IMR-90 (cell line): ENCODE measurements at regions not wholly inside any gene's neighbourhood (a gene's known extent, or its start where the extent isn't known, plus 50 kb on each side); places are given as distances from the start of the nearest gene placed in this dataset.

Experiments
- ATAC-seq: fragments of 200-7000 bp; cut with Tn5 transposase; 2 replicates; pipeline ENCODE4 v1.9.1; 2020; ENCODE audit warnings: low read depth, mild to moderate bottlenecking, moderate library complexity
- BruUV-seq: library from RNA; stranded (reverse); fragments of 400-500 nt; replicated peaks from 2 replicates; lab custom pipeline; 2021; lab: Mats Ljungman, UMichigan
- CTCF ChIA-PET: fragments of 300-600 bp; formaldehyde crosslinking; extraction: SDS; loops from one replicate; lab custom pipeline; 2021; ENCODE audit warnings: antibody characterized with exemption; lab: Yijun Ruan, JAX
- POLR2A ChIA-PET: fragments of 300-600 bp; sonication (Branson Sonifier 250); formaldehyde crosslinking; loops from one replicate; lab custom pipeline; 2022; ENCODE audit warnings: antibody characterized with exemption; ENCODE audit not compliant: unreplicated experiment; lab: Charles Lee
- DNase-seq: peaks from one replicate; pipeline ENCODE4 v3.0.0; 2013
- H2AFZ ChIP-seq: replicated peaks from 2 replicates; pipeline ENCODE3; 2013; ENCODE audit warnings: low read length, mild to moderate bottlenecking; ENCODE audit not compliant: poor library complexity
- H2AK5ac ChIP-seq: 2 replicates; pipeline ENCODE4 v1.6.1; 2013; ENCODE audit warnings: low read depth, low read length, inconsistent platforms
- H2AK9ac ChIP-seq: replicated peaks from 2 replicates; pipeline ENCODE3; 2013; ENCODE audit warnings: mild to moderate bottlenecking, low read depth, low read length, moderate library complexity; ENCODE audit not compliant: poor library complexity
- H2BK120ac ChIP-seq: 2 replicates; pipeline ENCODE4 v1.6.1; 2013; ENCODE audit warnings: low read depth, low read length, inconsistent platforms
- H2BK15ac ChIP-seq: 3 replicates; pipeline ENCODE4 v1.6.1; 2013; ENCODE audit warnings: low read depth, low read length, inconsistent platforms
- H2BK20ac ChIP-seq: 2 replicates; pipeline ENCODE4 v1.6.1; 2013; ENCODE audit warnings: low read depth, mild to moderate bottlenecking, inconsistent platforms, low read length, moderate library complexity
- H2BK5ac ChIP-seq: 2 replicates; pipeline ENCODE4 v1.6.1; 2013; ENCODE audit warnings: mild to moderate bottlenecking, low read depth, low read length, inconsistent platforms; ENCODE audit not compliant: poor library complexity, severe bottlenecking
- H3K14ac ChIP-seq: replicated peaks from 2 replicates; pipeline ENCODE4 v1.6.1; 2013; ENCODE audit warnings: low read depth, low read length, inconsistent platforms
- H3K18ac ChIP-seq: 2 replicates; pipeline ENCODE4 v1.6.1; 2013; ENCODE audit warnings: low read depth, low read length, control low read depth
- H3K23ac ChIP-seq: 2 replicates; pipeline ENCODE4 v1.6.1; 2013; ENCODE audit warnings: low read depth, low read length, inconsistent platforms
- H3K27ac ChIP-seq: 2 replicates; pipeline ENCODE4 v1.5.1; 2013; ENCODE audit warnings: mild to moderate bottlenecking, control low read depth, low read length; ENCODE audit not compliant: insufficient read depth
- H3K27me3 ChIP-seq: 2 replicates; pipeline ENCODE4 v1.6.1; 2013; ENCODE audit warnings: low read length; ENCODE audit not compliant: control insufficient read depth, insufficient read depth
- H3K36me3 ChIP-seq: 2 replicates; pipeline ENCODE4 v1.6.1; 2013; ENCODE audit warnings: low read length, mixed read lengths; ENCODE audit not compliant: control insufficient read depth, insufficient read depth
- H3K4ac ChIP-seq: 2 replicates; pipeline ENCODE4 v1.6.1; 2013; ENCODE audit warnings: low read depth, low read length, inconsistent platforms
- H3K4me1 ChIP-seq: 2 replicates; pipeline ENCODE4 v1.6.1; 2013; ENCODE audit warnings: low read length, mixed read lengths; ENCODE audit not compliant: control insufficient read depth, insufficient read depth
- H3K4me2 ChIP-seq: 2 replicates; pipeline ENCODE4 v1.6.1; 2013; ENCODE audit warnings: low read depth, mild to moderate bottlenecking, control low read depth, low read length, moderate library complexity
- H3K4me3 ChIP-seq: 2 replicates; pipeline ENCODE4 v1.5.1; 2013; ENCODE audit warnings: low read depth, mild to moderate bottlenecking, control low read depth, low read length, moderate library complexity; ENCODE audit not compliant: insufficient read depth
- H3K56ac ChIP-seq: 2 replicates; pipeline ENCODE4 v1.6.1; 2013; ENCODE audit warnings: low read length, inconsistent platforms; ENCODE audit not compliant: insufficient read depth; ENCODE audit errors: extremely low read depth
- H3K79me1 ChIP-seq, 2 experiments: 2 replicates each; pipeline ENCODE4 v1.6.1; 2013; ENCODE audit warnings: low read length in 2 of 2, inconsistent platforms in 1 of 2, low read depth in 1 of 2
- H3K9ac ChIP-seq: 2 replicates; pipeline ENCODE4 v1.6.1; 2013; ENCODE audit warnings: low read depth, low read length, control low read depth
- H3K9me1 ChIP-seq: 2 replicates; pipeline ENCODE4 v1.6.1; 2013; ENCODE audit warnings: low read length, inconsistent platforms; ENCODE audit not compliant: insufficient read depth
- H3K9me3 ChIP-seq: 2 replicates; pipeline ENCODE4 v1.6.1; 2013; ENCODE audit warnings: low read length; ENCODE audit not compliant: control insufficient read depth, insufficient read depth
- H4K20me1 ChIP-seq: 2 replicates; pipeline ENCODE4 v1.6.1; 2013; ENCODE audit warnings: low read length, inconsistent platforms; ENCODE audit not compliant: insufficient read depth
- H4K5ac ChIP-seq: 2 replicates; pipeline ENCODE4 v1.6.1; 2013; ENCODE audit warnings: mild to moderate bottlenecking, low read depth, low read length, control low read depth
- H4K8ac ChIP-seq, 2 experiments: 2 replicates each; pipeline ENCODE4 v1.6.1; 2013; ENCODE audit warnings: low read depth in 2 of 2, low read length in 2 of 2, control low read depth in 1 of 2, inconsistent platforms in 1 of 2
- H4K91ac ChIP-seq: 2 replicates; pipeline ENCODE4 v1.6.1; 2013; ENCODE audit warnings: low read depth, low read length, inconsistent platforms; ENCODE audit not compliant: insufficient read depth
- BHLHE40 ChIP-seq: fragments of 150-350 bp; IDR thresholded peaks from 2 replicates; pipeline ENCODE4 v1.6.1; 2016; ENCODE audit warnings: mild to moderate bottlenecking, low read depth, low read length
- CEBPB ChIP-seq: IDR thresholded peaks from 2 replicates; pipeline ENCODE4 v1.6.1; 2012; ENCODE audit warnings: low read depth, low read length, improper control_type of control experiment
- CHD1 ChIP-seq: IDR thresholded peaks from 2 replicates; pipeline ENCODE4 v1.6.1; 2012; ENCODE audit warnings: low read depth, low read length, improper control_type of control experiment
- FOS ChIP-seq: fragments of 150-350 bp; IDR thresholded peaks from 2 replicates; pipeline ENCODE4 v1.6.1; 2016; ENCODE audit warnings: low read depth, low read length
- MAFK ChIP-seq: IDR thresholded peaks from 2 replicates; pipeline ENCODE4 v1.6.1; 2012; ENCODE audit warnings: low read depth, low read length, improper control_type of control experiment
- MAZ ChIP-seq: IDR thresholded peaks from 2 replicates; pipeline ENCODE4 v1.6.1; 2012; ENCODE audit warnings: low read depth, mild to moderate bottlenecking, low read length, improper control_type of control experiment, moderate library complexity, borderline replicate concordance
- MXI1 ChIP-seq: IDR thresholded peaks from 2 replicates; pipeline ENCODE4 v1.6.1; 2012; ENCODE audit warnings: low read depth, mild to moderate bottlenecking, low read length, moderate library complexity, borderline replicate concordance
- NFE2L2 ChIP-seq: fragments of 150-350 bp; IDR thresholded peaks from 2 replicates; pipeline ENCODE4 v1.6.1; 2016; ENCODE audit warnings: low read depth, mild to moderate bottlenecking, low read length
- POLR2A ChIP-seq: IDR thresholded peaks from 2 replicates; pipeline ENCODE4 v1.6.1; 2012; ENCODE audit warnings: mild to moderate bottlenecking, low read depth, low read length
- RAD21 ChIP-seq: IDR thresholded peaks from 2 replicates; pipeline ENCODE4 v1.6.1; 2012; ENCODE audit warnings: low read length, improper control_type of control experiment
- RCOR1 ChIP-seq: IDR thresholded peaks from 2 replicates; pipeline ENCODE4 v1.6.1; 2012; ENCODE audit warnings: mild to moderate bottlenecking, low read length, improper control_type of control experiment; ENCODE audit not compliant: insufficient replicate concordance
- RFX5 ChIP-seq: IDR thresholded peaks from 2 replicates; pipeline ENCODE4 v1.8.0; 2012; ENCODE audit warnings: low read depth, mild to moderate bottlenecking, low read length, moderate library complexity
- SMC3 ChIP-seq: fragments of 150-350 bp; IDR thresholded peaks from 2 replicates; pipeline ENCODE4 v1.6.1; 2016; ENCODE audit warnings: low read depth, mild to moderate bottlenecking, antibody characterized with exemption, low read length, moderate library complexity
- WGBS, 2 experiments: methylation state at CpG; one replicate each; pipeline versions ENCODE4 v1.1.5 to v1.1.7; 2013; ENCODE audit warnings: missing lambda C conversion rate in 2 of 2; ENCODE audit not compliant: insufficient read length in 1 of 2; ENCODE audit errors: extremely low coverage in 2 of 2; 5-methylcytosine and 5-hydroxymethylcytosine counted together
- dilution Hi-C: fragments of 300-500 bp; cut with HindIII; formaldehyde crosslinking; loops from one replicate; pipeline ENCODE4 v1.14.3; 2018; ENCODE audit warnings: low sequenced_read_pairs; ENCODE audit not compliant: unreplicated experiment
- in situ Hi-C: fragments of 300-500 bp; cut with MboI; formaldehyde crosslinking; loops from 3 replicates; pipeline ENCODE4 v1.14.3; 2019; ENCODE audit warnings: low sequenced_read_pairs, inconsistent platforms, mixed read lengths
- intact Hi-C: fragments of 100-400 bp; cut with micrococcal nuclease; formaldehyde crosslinking; loops from 2 replicates; pipeline ENCODE4 v1.10.0; 2022
- TF ChIP-seq, protein P1 (sequence below): fragments of 150-350 bp; IDR thresholded peaks from 2 replicates; pipeline ENCODE4 v1.6.1; 2017; ENCODE audit warnings: mild to moderate bottlenecking, antibody characterized with exemption, low read length, low read depth
- TF ChIP-seq, protein P2 (sequence below): fragments of 150-350 bp; IDR thresholded peaks from 2 replicates; pipeline ENCODE4 v1.6.1; 2016; ENCODE audit warnings: low read depth, mild to moderate bottlenecking, low read length, moderate library complexity, borderline replicate concordance
- TF ChIP-seq, protein P3 (sequence below): conservative IDR thresholded peaks from 2 replicates; pipeline ENCODE4 v1.5.1; 2012; ENCODE audit warnings: mild to moderate bottlenecking, low read depth, low read length, improper control_type of control experiment

DNA sequence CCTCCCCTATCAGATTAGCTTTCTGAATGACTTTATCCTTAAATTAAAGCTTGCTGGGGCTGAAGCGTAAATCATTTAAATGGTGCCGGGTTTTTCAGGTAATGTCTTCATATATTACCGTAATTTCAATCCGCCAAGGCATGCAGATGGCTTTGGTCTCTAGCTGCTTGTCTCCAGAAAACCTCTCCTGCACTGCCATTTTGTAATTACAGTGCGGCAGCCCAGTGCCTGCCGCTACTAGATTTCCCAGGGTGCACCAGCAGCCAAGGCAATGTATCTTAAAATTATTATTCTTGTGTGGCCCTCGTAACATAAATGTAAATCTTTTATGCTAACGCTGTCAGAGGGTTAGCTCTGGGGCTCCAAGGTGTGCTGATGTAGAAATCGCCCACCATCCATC lies 208.5 kb downstream of the TMEM114 start:
- no peaks in the 10 kb centered on the region for H3K36me3 ChIP-seq
- no peaks in the 10 kb centered on the region for H4K20me1 ChIP-seq
- intact Hi-C loops (no loop called here), in situ Hi-C loops (no loop called here), dilution Hi-C loops (no loop called here)
- no peak overlapping the region for H3K4me2 ChIP-seq
- H2AK5ac ChIP-seq: no peak overlapping the region
- H2BK15ac ChIP-seq: no peak overlapping the region
- H3K4ac ChIP-seq: no peak overlapping the region
- no peak overlapping the region for H3K23ac ChIP-seq
- no peak overlapping the region for H3K4me3 ChIP-seq
- H3K56ac ChIP-seq: no peak overlapping the region
- no peak overlapping the region for H2BK20ac ChIP-seq
- no peaks in the 10 kb centered on the region for H3K79me1 ChIP-seq
- no peak overlapping the region for H4K8ac ChIP-seq
- H4K91ac ChIP-seq: no peak overlapping the region
- no peak overlapping the region for H2BK5ac ChIP-seq
- H4K5ac ChIP-seq: no peak overlapping the region
- DNase-seq (no peak), ATAC-seq (no peak)
- H3K9ac ChIP-seq: no peak overlapping the region
- H3K9me3 ChIP-seq: peaks cover 17% of the 10 kb centered on the region
- TF ChIP-seq, protein P1, sequence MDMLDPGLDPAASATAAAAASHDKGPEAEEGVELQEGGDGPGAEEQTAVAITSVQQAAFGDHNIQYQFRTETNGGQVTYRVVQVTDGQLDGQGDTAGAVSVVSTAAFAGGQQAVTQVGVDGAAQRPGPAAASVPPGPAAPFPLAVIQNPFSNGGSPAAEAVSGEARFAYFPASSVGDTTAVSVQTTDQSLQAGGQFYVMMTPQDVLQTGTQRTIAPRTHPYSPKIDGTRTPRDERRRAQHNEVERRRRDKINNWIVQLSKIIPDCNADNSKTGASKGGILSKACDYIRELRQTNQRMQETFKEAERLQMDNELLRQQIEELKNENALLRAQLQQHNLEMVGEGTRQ: no peak
- no peak for TF ChIP-seq BHLHE40
- no peak for TF ChIP-seq CEBPB
- TF ChIP-seq FOS: no peak
- TF ChIP-seq, protein P2, sequence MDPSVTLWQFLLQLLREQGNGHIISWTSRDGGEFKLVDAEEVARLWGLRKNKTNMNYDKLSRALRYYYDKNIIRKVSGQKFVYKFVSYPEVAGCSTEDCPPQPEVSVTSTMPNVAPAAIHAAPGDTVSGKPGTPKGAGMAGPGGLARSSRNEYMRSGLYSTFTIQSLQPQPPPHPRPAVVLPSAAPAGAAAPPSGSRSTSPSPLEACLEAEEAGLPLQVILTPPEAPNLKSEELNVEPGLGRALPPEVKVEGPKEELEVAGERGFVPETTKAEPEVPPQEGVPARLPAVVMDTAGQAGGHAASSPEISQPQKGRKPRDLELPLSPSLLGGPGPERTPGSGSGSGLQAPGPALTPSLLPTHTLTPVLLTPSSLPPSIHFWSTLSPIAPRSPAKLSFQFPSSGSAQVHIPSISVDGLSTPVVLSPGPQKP: no peak
- TF ChIP-seq MAFK: no peak
- no peak for TF ChIP-seq NFE2L2
- no peak for TF ChIP-seq MAZ
- TF ChIP-seq CHD1: no peak
- TF ChIP-seq RCOR1: no peak
- TF ChIP-seq, protein P3, sequence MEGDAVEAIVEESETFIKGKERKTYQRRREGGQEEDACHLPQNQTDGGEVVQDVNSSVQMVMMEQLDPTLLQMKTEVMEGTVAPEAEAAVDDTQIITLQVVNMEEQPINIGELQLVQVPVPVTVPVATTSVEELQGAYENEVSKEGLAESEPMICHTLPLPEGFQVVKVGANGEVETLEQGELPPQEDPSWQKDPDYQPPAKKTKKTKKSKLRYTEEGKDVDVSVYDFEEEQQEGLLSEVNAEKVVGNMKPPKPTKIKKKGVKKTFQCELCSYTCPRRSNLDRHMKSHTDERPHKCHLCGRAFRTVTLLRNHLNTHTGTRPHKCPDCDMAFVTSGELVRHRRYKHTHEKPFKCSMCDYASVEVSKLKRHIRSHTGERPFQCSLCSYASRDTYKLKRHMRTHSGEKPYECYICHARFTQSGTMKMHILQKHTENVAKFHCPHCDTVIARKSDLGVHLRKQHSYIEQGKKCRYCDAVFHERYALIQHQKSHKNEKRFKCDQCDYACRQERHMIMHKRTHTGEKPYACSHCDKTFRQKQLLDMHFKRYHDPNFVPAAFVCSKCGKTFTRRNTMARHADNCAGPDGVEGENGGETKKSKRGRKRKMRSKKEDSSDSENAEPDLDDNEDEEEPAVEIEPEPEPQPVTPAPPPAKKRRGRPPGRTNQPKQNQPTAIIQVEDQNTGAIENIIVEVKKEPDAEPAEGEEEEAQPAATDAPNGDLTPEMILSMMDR: no peak
- TF ChIP-seq MXI1: no peak
- no peak for TF ChIP-seq RFX5
- TF ChIP-seq SMC3: no peak
- TF ChIP-seq POLR2A: no peak
- TF ChIP-seq RAD21: no peak
- no peak overlapping the region for H3K14ac ChIP-seq
- H3K9me1 ChIP-seq: no peaks in the 10 kb centered on the region
- no peak overlapping the region for H3K27ac ChIP-seq
- H3K4me1 ChIP-seq: no peaks in the 10 kb centered on the region
- ChIA-PET POLR2A (no interaction called here), CTCF (interaction anchor here (0.7 kb wide), 1 partner anchor 11 kb away, joined by 5 read pairs; no protein-coding TSS in a partner anchor)
- H3K18ac ChIP-seq: no peak overlapping the region
- H2BK120ac ChIP-seq: no peak overlapping the region
- H3K27me3 ChIP-seq: no peaks in the 10 kb centered on the region
- H2AFZ ChIP-seq: no peak overlapping the region
- no TSS peak for BruUV-seq
- H2AK9ac ChIP-seq: no peak overlapping the region
- 91% methylated on average over 4 of the region's 9 CpGs; no CpG with 5 or more reads in 1 of the 2 experiments for WGBS, 2 experiments
